Sigmoid colon (tissue), 4 donors: ENCODE measurements at regions not wholly inside any gene's neighbourhood (a gene's known extent, or its start where the extent isn't known, plus 50 kb on each side); places are given as distances from the start of the nearest gene placed in this dataset.

ENCODE experiments used
- EP300 ChIP-seq, 4 donors: sonication (generic); formaldehyde crosslinking; IDR thresholded peaks; one replicate each; pipeline ENCODE4 v1.6.1; 2017; ENCODE audit warnings: antibody characterized with exemption in 4 of 4
- POLR2A ChIP-seq, 2 donors: fragments of 450-650 bp; IDR thresholded peaks; one replicate each; pipeline ENCODE4 v1.6.1; 2016; ENCODE audit warnings: antibody characterized with exemption in 2 of 2, mild to moderate bottlenecking in 2 of 2, moderate library complexity in 2 of 2
- TF ChIP-seq, protein P1 (sequence below), 4 experiments: fragments of 450-650 bp in 3 of 4; fragments of 200-600 bp in 1 of 4; IDR thresholded peaks; one replicate each; pipeline ENCODE4 v1.5.1; 2016 to 2019; ENCODE audit warnings: antibody characterized with exemption in 4 of 4, mild to moderate bottlenecking in 3 of 4, moderate library complexity in 2 of 4

GRCh38 chr1:30415171-30415940, 308.0 kb downstream of the MATN1 start:
- TF ChIP-seq POLR2A (IDR thresholded peaks at IDR 0.05) (no peak), EP300 (IDR thresholded peaks at IDR 0.05) (no peak)
- TF ChIP-seq, protein P1, sequence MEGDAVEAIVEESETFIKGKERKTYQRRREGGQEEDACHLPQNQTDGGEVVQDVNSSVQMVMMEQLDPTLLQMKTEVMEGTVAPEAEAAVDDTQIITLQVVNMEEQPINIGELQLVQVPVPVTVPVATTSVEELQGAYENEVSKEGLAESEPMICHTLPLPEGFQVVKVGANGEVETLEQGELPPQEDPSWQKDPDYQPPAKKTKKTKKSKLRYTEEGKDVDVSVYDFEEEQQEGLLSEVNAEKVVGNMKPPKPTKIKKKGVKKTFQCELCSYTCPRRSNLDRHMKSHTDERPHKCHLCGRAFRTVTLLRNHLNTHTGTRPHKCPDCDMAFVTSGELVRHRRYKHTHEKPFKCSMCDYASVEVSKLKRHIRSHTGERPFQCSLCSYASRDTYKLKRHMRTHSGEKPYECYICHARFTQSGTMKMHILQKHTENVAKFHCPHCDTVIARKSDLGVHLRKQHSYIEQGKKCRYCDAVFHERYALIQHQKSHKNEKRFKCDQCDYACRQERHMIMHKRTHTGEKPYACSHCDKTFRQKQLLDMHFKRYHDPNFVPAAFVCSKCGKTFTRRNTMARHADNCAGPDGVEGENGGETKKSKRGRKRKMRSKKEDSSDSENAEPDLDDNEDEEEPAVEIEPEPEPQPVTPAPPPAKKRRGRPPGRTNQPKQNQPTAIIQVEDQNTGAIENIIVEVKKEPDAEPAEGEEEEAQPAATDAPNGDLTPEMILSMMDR (IDR thresholded peaks at IDR 0.05) = no peak
